H9 (cell line): ENCODE measurements at regions not wholly inside any gene's neighbourhood (a gene's known extent, or its start where the extent isn't known, plus 50 kb on each side); places are given as distances from the start of the nearest gene placed in this dataset.

ENCODE experiments used
- DNase-seq: peaks from one replicate; pipeline ENCODE4 v3.0.0-alpha.2; 2017
- H2AFZ ChIP-seq: one replicate; pipeline ENCODE4 v1.6.1; 2013; ENCODE audit warnings: mild to moderate bottlenecking, low read length, control low read depth, moderate library complexity
- H2AK5ac ChIP-seq: 2 replicates; pipeline ENCODE4 v1.6.1; 2013; ENCODE audit warnings: low read length, control low read depth, mixed read lengths; ENCODE audit not compliant: insufficient read length
- H2BK120ac ChIP-seq: one replicate; pipeline ENCODE4 v1.6.1; 2013; ENCODE audit warnings: low read depth, mild to moderate bottlenecking, low read length, control low read depth, inconsistent platforms; ENCODE audit not compliant: poor library complexity, severe bottlenecking
- H2BK12ac ChIP-seq: 2 replicates; pipeline ENCODE4 v1.6.1; 2013; ENCODE audit warnings: low read length, control low read depth, mixed read lengths, low read depth; ENCODE audit not compliant: insufficient read length
- H2BK15ac ChIP-seq: 2 replicates; pipeline ENCODE4 v1.6.1; 2013; ENCODE audit warnings: low read depth, low read length, control low read depth
- H2BK20ac ChIP-seq: one replicate; pipeline ENCODE4 v1.6.1; 2013; ENCODE audit warnings: low read depth, mild to moderate bottlenecking, low read length, control low read depth, inconsistent platforms; ENCODE audit not compliant: poor library complexity, severe bottlenecking
- H2BK5ac ChIP-seq: 2 replicates; pipeline ENCODE4 v1.6.1; 2013; ENCODE audit warnings: low read length, control low read depth, mixed read lengths; ENCODE audit not compliant: insufficient read length
- H3K14ac ChIP-seq: 2 replicates; pipeline ENCODE4 v1.6.1; 2013; ENCODE audit warnings: low read length, control low read depth; ENCODE audit not compliant: insufficient read depth
- H3K18ac ChIP-seq: 2 replicates; pipeline ENCODE4 v1.6.1; 2013; ENCODE audit warnings: low read depth, mild to moderate bottlenecking, mixed read lengths, low read length, control low read depth; ENCODE audit not compliant: insufficient read length
- H3K23ac ChIP-seq: 2 replicates; pipeline ENCODE4 v1.6.1; 2013; ENCODE audit warnings: low read length, control low read depth, mixed read lengths, low read depth; ENCODE audit not compliant: insufficient read length
- H3K23me2 ChIP-seq: 2 replicates; pipeline ENCODE4 v1.6.1; 2013; ENCODE audit warnings: low read depth, mild to moderate bottlenecking, mixed read lengths, low read length, control low read depth; ENCODE audit not compliant: insufficient read length, poor library complexity, severe bottlenecking
- H3K27ac ChIP-seq: 2 replicates; pipeline ENCODE4 v1.5.1; 2013; ENCODE audit warnings: low read length, control low read depth, mixed read lengths, low read depth; ENCODE audit not compliant: insufficient read length
- H3K27me3 ChIP-seq: 2 replicates; pipeline ENCODE4 v1.6.1; 2013; ENCODE audit warnings: low read length, control low read depth, inconsistent platforms; ENCODE audit not compliant: insufficient read depth
- H3K4ac ChIP-seq: 2 replicates; pipeline ENCODE4 v1.6.1; 2013; ENCODE audit warnings: low read depth, mild to moderate bottlenecking, control low read depth, inconsistent platforms, low read length, moderate library complexity
- H3K4me1 ChIP-seq: 2 replicates; pipeline ENCODE4 v1.6.1; 2013; ENCODE audit warnings: low read length, control low read depth, inconsistent platforms; ENCODE audit not compliant: insufficient read depth
- H3K4me2 ChIP-seq: 2 replicates; pipeline ENCODE4 v1.6.1; 2013; ENCODE audit warnings: low read length, control low read depth, mixed read lengths; ENCODE audit not compliant: insufficient read length, insufficient read depth
- H3K56ac ChIP-seq: 2 replicates; pipeline ENCODE4 v1.6.1; 2013; ENCODE audit warnings: low read depth, mild to moderate bottlenecking, mixed read lengths, low read length, control low read depth; ENCODE audit not compliant: insufficient read length
- H3K79me1 ChIP-seq: 2 replicates; pipeline ENCODE4 v1.6.1; 2013; ENCODE audit warnings: low read depth, mild to moderate bottlenecking, moderate library complexity, low read length, control low read depth, inconsistent platforms; ENCODE audit not compliant: insufficient read depth, poor library complexity, severe bottlenecking
- H3K79me2 ChIP-seq: 2 replicates; pipeline ENCODE4 v1.6.1; 2013; ENCODE audit warnings: low read length, control low read depth, inconsistent platforms; ENCODE audit not compliant: insufficient read depth
- H3K9ac ChIP-seq: 2 replicates; pipeline ENCODE4 v1.6.1; 2013; ENCODE audit warnings: low read length, control low read depth, mixed read lengths; ENCODE audit not compliant: insufficient read length; ENCODE audit errors: extremely low read depth
- H3K9me3 ChIP-seq: one replicate; pipeline ENCODE4 v1.6.1; 2013; ENCODE audit warnings: low read depth, low read length, inconsistent platforms; ENCODE audit not compliant: control insufficient read depth
- H3T11ph ChIP-seq: one replicate; pipeline ENCODE4 v1.6.1; 2013; ENCODE audit warnings: mild to moderate bottlenecking, low read length, control low read depth, inconsistent platforms
- H4K20me1 ChIP-seq: one replicate; pipeline ENCODE4 v1.6.1; 2013; ENCODE audit not compliant: control insufficient read depth, insufficient read length, insufficient read depth
- H4K5ac ChIP-seq: 2 replicates; pipeline ENCODE4 v1.6.1; 2013; ENCODE audit warnings: low read depth, mild to moderate bottlenecking, mixed read lengths, low read length, control low read depth; ENCODE audit not compliant: insufficient read length
- H4K8ac ChIP-seq: replicated peaks from 2 replicates; pipeline ENCODE4 v1.6.1; 2013; ENCODE audit warnings: low read length, control low read depth, mixed read lengths, low read depth; ENCODE audit not compliant: insufficient read length
- H4K91ac ChIP-seq: 2 replicates; pipeline ENCODE4 v1.6.1; 2013; ENCODE audit warnings: low read depth, mild to moderate bottlenecking, moderate library complexity, mixed read lengths, low read length, control low read depth; ENCODE audit not compliant: insufficient read length
- H3K27ac Mint-ChIP-seq, 3 experiments: 2 replicates in 2 of 3; 3 replicates in 1 of 3; pipeline ENCODE4 v1.8.0; 2020 to 2021; ENCODE audit warnings: mixed read lengths in 3 of 3, mild to moderate bottlenecking in 1 of 3, moderate library complexity in 1 of 3
- H3K27me3 Mint-ChIP-seq: 2 replicates; pipeline ENCODE4 v1.8.0; 2021; ENCODE audit warnings: low read depth, mild to moderate bottlenecking, moderate library complexity, mixed read lengths
- H3K36me3 Mint-ChIP-seq, 3 experiments: 2 replicates in 2 of 3; 3 replicates in 1 of 3; pipeline ENCODE4 v1.8.0; 2020 to 2021; ENCODE audit warnings: low read depth in 3 of 3, mixed read lengths in 3 of 3; ENCODE audit not compliant: insufficient read depth in 1 of 3
- H3K4me1 Mint-ChIP-seq, 2 experiments: 2 replicates each; pipeline ENCODE4 v1.8.0; 2020; ENCODE audit warnings: mixed read lengths in 2 of 2
- H3K4me3 Mint-ChIP-seq, 2 experiments: 2 replicates in 1 of 2; 3 replicates in 1 of 2; pipeline ENCODE4 v1.8.0; 2020 to 2021; ENCODE audit warnings: mild to moderate bottlenecking in 2 of 2, mixed read lengths in 2 of 2, moderate library complexity in 1 of 2
- H3K9me3 Mint-ChIP-seq, 2 experiments: 2 replicates in 1 of 2; 3 replicates in 1 of 2; pipeline ENCODE4 v1.8.0; 2020; ENCODE audit warnings: mild to moderate bottlenecking in 2 of 2, mixed read lengths in 2 of 2, moderate library complexity in 1 of 2
- CTCF ChIP-seq: fragments of 200-600 bp; sonication (generic); conservative IDR thresholded peaks from 3 replicates; pipeline ENCODE4 v1.8.0; 2021; ENCODE audit warnings: antibody characterized with exemption, mild to moderate bottlenecking
- WGBS: extraction: QIAGEN DNeasy Blood & Tissue Kit; methylation state at CpG from one replicate; pipeline ENCODE4 v1.1.7; 2013; ENCODE audit warnings: missing lambda C conversion rate, low lambda C conversion rate, mixed read lengths; ENCODE audit not compliant: insufficient read length; ENCODE audit errors: extremely low coverage; 5-methylcytosine and 5-hydroxymethylcytosine counted together

DNA sequence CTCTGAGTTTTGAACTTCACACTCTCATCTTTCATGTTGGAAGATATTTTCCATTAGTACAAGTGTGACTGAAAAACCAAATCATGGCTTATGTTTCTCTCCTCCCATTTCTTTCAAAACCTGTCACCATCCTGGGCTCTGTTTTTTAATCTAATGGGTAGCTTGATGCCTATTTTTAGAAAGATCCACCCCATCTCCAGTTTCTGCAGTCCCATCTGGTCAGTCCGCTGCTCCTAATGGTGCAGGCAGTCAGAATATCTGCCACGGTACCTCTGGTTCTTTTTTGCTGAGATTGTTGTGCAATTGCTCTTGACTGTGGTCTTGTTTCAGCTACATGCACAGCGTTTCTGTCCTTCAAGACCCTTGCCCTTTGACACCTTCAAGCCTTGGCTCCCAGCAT, 240.9 kb upstream of the CADM2 start:
- H2BK5ac ChIP-seq, result no peak overlapping the region

More for the DNA sequence above, 240.9 kb upstream of the CADM2 start:
- Histone ChIP-seq H2BK15ac (no peak overlapping the region), H2AK5ac (no peak overlapping the region), H3K9ac (no peak overlapping the region), H2AFZ (no peak overlapping the region), H3K23me2 (no peaks in the 10 kb centered on the region), H3K56ac (no peak overlapping the region), H4K5ac (no peak overlapping the region), H4K8ac (no peak overlapping the region), H3K4me2 (no peak overlapping the region), H2BK12ac (no peak overlapping the region), H3T11ph (no peak overlapping the region), H3K23ac (no peak overlapping the region), H3K79me2 (no peaks in the 10 kb centered on the region), H3K79me1 (no peaks in the 10 kb centered on the region), H3K27ac (no peak overlapping the region), H4K91ac (no peak overlapping the region), H3K18ac (no peak overlapping the region), H2BK20ac (no peak overlapping the region), H3K4ac (no peak overlapping the region), H3K9me3 (no peaks in the 10 kb centered on the region), H3K4me1 (no peaks in the 10 kb centered on the region), H2BK120ac (no peak overlapping the region), H4K20me1 (no peaks in the 10 kb centered on the region), H3K14ac (no peak overlapping the region), H3K27me3 (no peaks in the 10 kb centered on the region)
- WGBS, result no CpG with 5 or more reads among the region's 3 CpGs
- H3K27me3 Mint-ChIP-seq, result no peaks in the 10 kb centered on the region
- no peak for DNase-seq
- peaks cover 3 to 4% of the 10 kb centered on the region in 2 experiments; a peak in 2 of 5 replicates for H3K9me3 Mint-ChIP-seq
- peaks cover 0 to under 1% (median 0%) of the 10 kb centered on the region in 3 experiments; a peak in 1 of 7 replicates for H3K36me3 Mint-ChIP-seq
- no peak overlapping the region for H3K27ac Mint-ChIP-seq
- no peaks in the 10 kb centered on the region for H3K4me1 Mint-ChIP-seq
- no peak for TF ChIP-seq CTCF
- H3K4me3 Mint-ChIP-seq, result no peak overlapping the region
